Activated B cell treated with CpG ODN at 0.5 μM for 24 hours (primary cell): ENCODE measurements at regions not wholly inside any gene's neighbourhood (a gene's known extent, or its start where the extent isn't known, plus 50 kb on each side); places are given as distances from the start of the nearest gene placed in this dataset.

Experiments used
- ATAC-seq: fragments of 200-7000 bp; cut with Tn5 transposase; one replicate; pipeline ENCODE4 v1.10.0; 2021; ENCODE audit warnings: low read depth, mild to moderate bottlenecking, moderate library complexity
- CTCF ChIA-PET: fragments of 350-600 bp; sonication (Branson Sonifier 250); formaldehyde crosslinking; loops from one replicate; lab custom pipeline; 2021; ENCODE audit warnings: antibody characterized with exemption; lab: Charles Lee
- POLR2A ChIA-PET: fragments of 350-600 bp; sonication (Branson Sonifier 250); formaldehyde crosslinking; loops from one replicate; lab custom pipeline; 2021; ENCODE audit warnings: antibody characterized with exemption; lab: Charles Lee
- DNase-seq: peaks from one replicate; pipeline ENCODE4 v3.0.0; 2022
- H3K27ac Mint-ChIP-seq: one replicate; pipeline ENCODE4 v1.8.0; 2020; ENCODE audit warnings: mixed read lengths
- H3K27me3 Mint-ChIP-seq: one replicate; pipeline ENCODE4 v1.8.0; 2021; ENCODE audit warnings: mixed read lengths
- H3K36me3 Mint-ChIP-seq: one replicate; pipeline ENCODE4 v1.8.0; 2021; ENCODE audit warnings: low read depth, mixed read lengths
- H3K4me1 Mint-ChIP-seq: one replicate; pipeline ENCODE4 v1.8.0; 2021; ENCODE audit warnings: mixed read lengths
- H3K4me3 Mint-ChIP-seq: one replicate; pipeline ENCODE4 v1.8.0; 2020; ENCODE audit warnings: mild to moderate bottlenecking, mixed read lengths
- H3K9me3 Mint-ChIP-seq: one replicate; pipeline ENCODE4 v1.8.0; 2020; ENCODE audit warnings: mixed read lengths
- CTCF ChIP-seq: fragments of 200-600 bp; IDR thresholded peaks from one replicate; pipeline ENCODE4 v1.8.0; 2022; ENCODE audit warnings: antibody characterized with exemption, mild to moderate bottlenecking
- intact Hi-C: fragments of 100-400 bp; cut with micrococcal nuclease; formaldehyde crosslinking; loops from one replicate; pipeline ENCODE4 v1.15.1; 2024

GRCh38 chr7:130923365-130923764 is 189.4 kb upstream of the KLF14 start:
- Mint-ChIP-seq H3K4me3 (no peak overlapping the region), H3K27me3 (no peaks in the 10 kb centered on the region), H3K27ac (no peak overlapping the region), H3K36me3 (peaks cover 87% of the 10 kb centered on the region), H3K9me3 (no peaks in the 10 kb centered on the region), H3K4me1 (peaks cover 59% of the 10 kb centered on the region)
- intact Hi-C loops = no loop called here
- ATAC-seq (no peak), DNase-seq (no peak)
- CTCF ChIA-PET = no interaction called here
- no peak for TF ChIP-seq CTCF
- POLR2A ChIA-PET = interaction anchor here (1.3 kb wide), 1 partner anchor 10 kb away, joined by 6 read pairs; no protein-coding TSS in a partner anchor

DNA sequence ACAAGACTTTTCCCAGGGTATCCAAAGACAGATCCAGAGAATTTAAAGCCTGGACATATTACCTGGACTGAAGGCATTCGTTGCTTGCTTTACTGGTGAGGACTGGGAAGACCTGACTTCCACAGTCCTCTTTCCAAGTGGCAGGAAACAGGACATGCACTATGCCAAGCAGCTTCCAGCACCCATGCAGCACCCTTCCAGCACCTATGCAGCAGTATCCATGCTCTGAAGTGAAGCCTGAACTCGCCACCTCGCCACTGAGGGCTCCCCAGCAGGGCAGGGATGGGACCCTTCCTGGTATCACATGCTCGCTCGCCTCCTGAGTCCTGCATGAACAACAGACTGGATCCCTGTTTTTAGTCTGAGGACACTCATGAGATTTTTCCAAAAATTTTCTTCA is 189.9 kb upstream of the KLF14 start:
- intact Hi-C loops = no loop called here
- H3K4me1 Mint-ChIP-seq = peaks cover 58% of the 10 kb centered on the region
- CTCF ChIA-PET = no interaction called here

DNA sequence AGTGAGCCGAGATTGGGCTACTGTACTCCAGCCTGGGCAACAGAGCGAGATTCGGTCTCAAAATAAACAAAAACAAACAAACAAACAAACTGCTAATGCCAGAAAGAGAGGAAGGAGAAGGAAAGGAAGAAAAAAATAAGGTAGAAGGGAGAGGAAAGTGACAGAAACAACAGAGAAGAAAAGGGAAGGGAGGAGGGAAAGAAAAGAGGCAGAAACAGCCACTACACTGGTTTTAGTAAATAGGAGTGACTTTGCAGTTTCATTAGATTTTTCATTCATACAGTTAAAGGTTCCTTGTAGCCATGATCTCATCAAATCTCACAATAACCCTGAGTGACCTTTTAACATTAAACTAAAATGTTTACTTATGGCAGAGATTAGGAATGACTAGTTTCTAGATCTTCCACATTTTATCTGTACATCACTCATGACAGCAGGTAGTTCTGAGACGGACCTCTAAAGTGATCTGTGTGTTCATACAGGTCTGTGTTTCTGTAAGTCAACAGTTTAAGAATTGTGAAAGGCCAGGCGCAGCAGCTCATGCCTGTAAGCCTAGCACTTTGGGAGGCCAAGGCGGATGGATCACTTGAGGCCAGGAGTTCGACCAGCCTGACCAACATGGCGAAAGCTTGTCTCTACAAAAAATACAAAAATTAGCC is 191.3 kb upstream of the KLF14 start:
- H3K36me3 Mint-ChIP-seq = peaks cover 80% of the 10 kb centered on the region
- no peaks in the 10 kb centered on the region for H3K27me3 Mint-ChIP-seq
- ATAC-seq = no peak
- no peak for DNase-seq
- H3K27ac Mint-ChIP-seq = peak overlapping the region; percentile 77
- no peaks in the 10 kb centered on the region for H3K9me3 Mint-ChIP-seq
- intact Hi-C loops = no loop called here
- peaks cover 65% of the 10 kb centered on the region for H3K4me1 Mint-ChIP-seq
- no peak for TF ChIP-seq CTCF
- peak overlapping the region; percentile 48 for H3K4me3 Mint-ChIP-seq
- ChIA-PET POLR2A (interaction anchor here (1.0 to 1.4 kb wide), 4 partner anchors 10 to 34 kb away, joined by 3 to 4 read pairs (median 4); no protein-coding TSS in a partner anchor), CTCF (no interaction called here)

More for the DNA sequence above, 189.9 kb upstream of the KLF14 start:
- no peak for TF ChIP-seq CTCF
- DNase-seq = no peak
- peaks cover 83% of the 10 kb centered on the region for H3K36me3 Mint-ChIP-seq
- ATAC-seq = no peak
- POLR2A ChIA-PET = interaction anchor here (1.0 kb wide), 1 partner anchor 12 kb away, joined by 3 read pairs; no protein-coding TSS in a partner anchor
- H3K27me3 Mint-ChIP-seq = no peaks in the 10 kb centered on the region
- H3K9me3 Mint-ChIP-seq = no peaks in the 10 kb centered on the region
- no peak overlapping the region for H3K27ac Mint-ChIP-seq
- no peak overlapping the region for H3K4me3 Mint-ChIP-seq

- ChIA-PET CTCF (no interaction called here), POLR2A (interaction anchor here (0.6 to 1.4 kb wide), 11 partner anchors 11 to 114 kb away, joined by 3 to 9 read pairs (median 4); no protein-coding TSS in a partner anchor)
- TF ChIP-seq CTCF = no peak
- intact Hi-C loops = loop anchor here (1.0 to 2.0 kb wide), 3 partner anchors 13 to 34 kb away; no protein-coding TSS in a partner anchor
- H3K4me3 Mint-ChIP-seq = peak overlapping the region; percentile 50
- ATAC-seq (peak; percentile 51), DNase-seq (no peak)
- H3K36me3 Mint-ChIP-seq = peaks cover 79% of the 10 kb centered on the region
- no peaks in the 10 kb centered on the region for H3K27me3 Mint-ChIP-seq
- peak overlapping the region; percentile 77 for H3K27ac Mint-ChIP-seq
- H3K4me1 Mint-ChIP-seq = peaks cover 69% of the 10 kb centered on the region
- H3K9me3 Mint-ChIP-seq = no peaks in the 10 kb centered on the region
Observed at GRCh38 chr7:130926001-130926691, 192.1 kb upstream of the KLF14 start.

DNA sequence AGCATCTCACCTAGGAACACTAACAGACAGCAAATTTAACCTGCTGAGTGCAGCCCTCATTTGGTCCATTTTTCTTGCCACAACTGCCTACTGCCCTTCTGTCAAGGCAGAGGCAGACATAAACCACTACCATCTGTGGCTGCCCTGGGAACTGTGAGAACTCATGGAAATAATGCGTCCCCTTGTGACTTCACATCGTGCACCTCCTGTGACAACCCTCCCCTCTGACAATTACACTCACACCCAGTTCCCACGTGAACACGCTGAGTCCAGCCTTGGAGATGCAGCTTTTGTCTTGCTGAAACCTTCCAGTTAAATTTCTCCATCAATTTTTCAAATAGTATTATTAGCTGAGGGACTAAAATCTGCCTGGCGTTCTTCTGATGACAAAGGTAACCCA is 193.1 kb upstream of the KLF14 start:
- ATAC-seq (no peak), DNase-seq (no peak)
- no peak for TF ChIP-seq CTCF
- H3K27ac Mint-ChIP-seq = peak overlapping the region; percentile 15
- intact Hi-C loops = loop anchor here (2.0 kb wide), 1 partner anchor 16 kb away; no protein-coding TSS in a partner anchor
- CTCF ChIA-PET = no interaction called here
- H3K4me1 Mint-ChIP-seq = peaks cover 77% of the 10 kb centered on the region
- POLR2A ChIA-PET = interaction anchor here (0.6 to 1.2 kb wide), 3 partner anchors 14 to 113 kb away, joined by 3 to 7 read pairs (median 5); no protein-coding TSS in a partner anchor
- H3K9me3 Mint-ChIP-seq = no peaks in the 10 kb centered on the region
- H3K36me3 Mint-ChIP-seq = peaks cover 75% of the 10 kb centered on the region
- H3K4me3 Mint-ChIP-seq = no peak overlapping the region
- no peaks in the 10 kb centered on the region for H3K27me3 Mint-ChIP-seq
